Stimulated activated naive CD4-positive, alpha-beta T cell (primary cell): ENCODE measurements at regions not wholly inside any gene's neighbourhood (a gene's known extent, or its start where the extent isn't known, plus 50 kb on each side); places are given as distances from the start of the nearest gene placed in this dataset.

Experiments
- DNase-seq, 6 experiments: peaks; one replicate each; lab custom pipeline; 2025; lab: John Stamatoyannopoulos, UW

DNA sequence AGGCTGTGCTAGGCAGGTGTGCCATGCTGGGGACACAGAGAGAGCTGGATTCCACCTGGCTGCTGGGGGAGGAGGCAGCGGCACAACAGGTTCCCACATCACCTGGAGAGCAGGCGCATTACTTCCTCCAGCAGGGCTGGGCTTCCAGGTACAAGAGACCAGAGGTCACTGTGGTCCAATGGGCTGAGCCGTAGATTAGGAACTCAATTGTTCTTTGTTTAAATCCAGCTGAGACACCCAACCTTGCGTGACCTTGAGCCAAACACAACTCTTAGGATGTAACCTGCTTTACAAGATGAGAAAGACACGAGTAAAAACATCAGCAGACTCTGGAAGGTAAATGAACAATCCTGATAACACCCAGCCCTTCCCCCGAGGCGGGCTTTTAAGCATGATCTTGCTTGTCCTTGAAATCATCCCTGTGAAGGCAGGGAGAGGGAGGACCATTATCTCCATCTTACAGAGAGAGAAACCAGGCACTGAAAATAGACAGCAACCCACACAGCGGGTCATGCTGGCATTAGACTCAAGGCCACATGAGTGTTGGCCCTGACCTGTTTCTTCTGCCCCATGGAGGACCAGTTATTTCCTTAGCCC, 216.5 kb upstream of the RREB1 start:
- DNase-seq: no peak

DNA sequence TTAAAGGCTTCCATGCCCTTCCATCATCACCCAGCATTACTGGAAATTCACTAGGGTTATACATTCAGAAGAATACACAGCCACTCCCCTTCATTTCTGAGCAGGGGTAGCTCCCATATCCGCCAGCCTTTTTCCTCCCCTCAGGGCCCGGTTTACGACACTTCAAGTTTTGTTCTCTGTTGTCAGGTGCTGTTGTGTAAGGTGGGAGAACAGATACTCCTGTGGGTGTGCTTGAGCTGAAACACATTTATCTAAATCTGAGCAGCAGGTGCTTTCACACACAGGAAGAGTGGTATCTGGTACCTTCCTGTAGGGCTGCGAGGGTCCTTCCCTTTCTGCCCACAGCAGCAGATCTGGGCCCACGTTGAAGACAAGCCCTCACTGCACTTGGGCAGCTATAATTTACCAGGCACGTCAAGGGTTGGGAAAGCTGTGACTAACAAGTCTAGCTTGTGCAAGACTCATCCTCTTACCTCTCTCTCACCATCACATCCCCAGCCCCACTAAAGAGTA, 215.8 kb upstream of the RREB1 start:
- no peak for DNase-seq

DNA sequence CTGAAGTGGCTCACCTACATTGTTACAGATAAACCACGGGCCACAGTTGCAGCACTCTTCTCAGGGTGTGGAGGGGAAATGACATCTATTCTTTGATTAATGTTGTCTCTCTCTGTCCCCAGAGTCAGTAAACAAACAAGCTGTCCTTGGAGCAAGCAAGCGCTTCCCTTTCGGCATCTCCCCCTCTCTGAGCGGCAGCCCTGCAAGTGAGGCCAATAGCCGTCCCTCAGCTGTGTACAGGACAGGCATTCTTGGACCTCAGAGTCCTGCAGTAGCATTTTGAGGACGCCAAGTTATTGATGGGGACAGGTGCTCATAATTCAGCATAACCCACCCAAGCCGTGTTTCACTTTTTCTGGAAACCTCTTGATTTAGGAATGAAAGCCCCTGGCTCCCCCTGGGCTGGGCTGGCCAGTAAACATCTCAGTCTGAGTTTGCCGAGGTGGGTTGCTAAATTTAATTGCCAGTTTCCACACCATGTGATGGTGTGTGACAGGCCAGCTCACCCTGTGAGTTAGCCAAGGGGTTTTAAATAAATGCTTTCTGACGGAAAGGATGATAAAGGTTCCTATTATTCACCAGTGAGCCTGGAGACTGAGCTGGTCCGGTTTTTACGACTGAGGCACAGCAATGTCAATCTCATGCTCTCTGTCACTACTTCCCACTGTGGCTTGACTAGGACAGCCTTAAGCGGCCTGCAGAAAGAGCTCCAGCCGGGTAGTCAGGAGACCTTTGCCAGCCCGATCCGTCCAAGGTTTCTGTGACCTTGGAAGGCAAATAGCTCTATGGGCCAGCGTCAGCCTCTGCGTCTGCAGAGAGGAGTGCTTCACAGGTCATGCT, 214.8 kb upstream of the RREB1 start:
- no peak for DNase-seq

DNA sequence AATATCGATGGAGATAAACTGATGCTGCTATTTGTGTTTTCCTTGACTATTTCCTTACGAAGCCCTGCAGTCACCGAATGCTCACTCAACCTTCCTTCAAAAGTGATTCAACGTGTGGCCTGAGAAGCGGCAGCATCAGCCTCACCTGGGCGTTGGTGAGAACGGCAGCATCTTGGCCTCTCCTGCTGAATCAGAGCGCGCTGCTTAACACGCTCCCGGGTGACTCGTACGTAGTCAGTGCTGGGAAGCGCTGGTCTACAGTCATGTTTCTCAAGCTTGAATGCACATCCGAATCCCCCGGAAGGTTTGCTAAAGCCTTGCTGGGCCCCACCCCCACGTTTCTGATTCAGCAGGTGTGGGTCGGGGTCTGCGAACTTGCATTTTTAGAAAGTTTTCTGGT, 214.1 kb upstream of the RREB1 start:
- no peak for DNase-seq

GRCh38 chr6:6895929-6896328, 211.8 kb upstream of the RREB1 start:
- DNase-seq: no peak

GRCh38 chr6:6897140-6897539, 210.6 kb upstream of the RREB1 start:
- no peak for DNase-seq

GRCh38 chr6:6900569-6901204, 207.1 kb upstream of the RREB1 start:
- no peak for DNase-seq

GRCh38 chr6:6901205-6901719, 206.5 kb upstream of the RREB1 start:
- no peak for DNase-seq

DNA sequence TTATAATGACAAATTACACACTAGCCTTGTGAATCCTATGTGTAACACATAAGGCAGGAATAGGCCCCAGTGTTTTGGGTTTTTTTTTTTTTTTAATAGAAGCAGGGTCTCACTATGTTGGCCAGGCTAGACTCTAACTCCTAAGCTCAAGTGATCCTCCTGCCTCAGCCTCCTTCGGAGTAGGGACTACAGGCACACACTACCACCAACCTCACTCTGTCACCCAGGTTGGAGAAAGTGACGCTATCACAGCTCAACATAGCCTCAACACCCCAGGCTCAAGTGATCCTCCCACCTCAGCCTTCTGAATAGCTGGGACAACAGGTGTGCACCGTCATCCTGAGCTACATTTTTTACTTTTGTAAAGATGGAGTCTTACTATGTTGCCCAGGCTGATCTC, 205.8 kb upstream of the RREB1 start:
- no peak for DNase-seq

DNA sequence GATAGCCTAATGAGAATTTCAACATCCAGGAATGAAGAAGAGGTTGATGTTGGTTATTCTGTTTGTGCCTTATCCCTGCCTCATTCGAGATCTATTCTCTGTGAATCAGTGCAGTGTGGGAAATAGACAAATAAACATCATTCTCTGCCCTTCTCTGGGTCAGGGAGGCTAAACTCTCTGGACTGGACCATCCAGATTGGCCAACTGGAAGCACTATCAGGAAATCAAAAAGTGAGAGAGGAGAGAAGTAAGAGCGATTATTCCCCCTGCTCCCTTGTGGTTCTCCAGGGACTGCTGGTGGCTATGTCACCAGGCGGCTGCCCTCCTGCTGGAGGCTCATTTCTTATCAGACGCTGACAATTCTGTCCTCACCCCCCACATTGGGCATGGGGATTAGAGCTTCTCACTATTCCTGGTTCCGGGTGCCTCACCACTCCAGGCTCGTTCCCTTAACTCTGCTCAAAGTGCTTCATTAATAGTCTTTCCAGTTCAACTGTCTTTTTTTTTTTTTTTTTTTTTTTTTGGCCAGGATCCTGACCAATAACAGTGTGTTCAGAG, 201.7 kb upstream of the RREB1 start:
- no peak for DNase-seq

- no peak for DNase-seq
These were observed 201.1 kb upstream of the RREB1 start for GRCh38 chr6:6906570-6907213.

DNA sequence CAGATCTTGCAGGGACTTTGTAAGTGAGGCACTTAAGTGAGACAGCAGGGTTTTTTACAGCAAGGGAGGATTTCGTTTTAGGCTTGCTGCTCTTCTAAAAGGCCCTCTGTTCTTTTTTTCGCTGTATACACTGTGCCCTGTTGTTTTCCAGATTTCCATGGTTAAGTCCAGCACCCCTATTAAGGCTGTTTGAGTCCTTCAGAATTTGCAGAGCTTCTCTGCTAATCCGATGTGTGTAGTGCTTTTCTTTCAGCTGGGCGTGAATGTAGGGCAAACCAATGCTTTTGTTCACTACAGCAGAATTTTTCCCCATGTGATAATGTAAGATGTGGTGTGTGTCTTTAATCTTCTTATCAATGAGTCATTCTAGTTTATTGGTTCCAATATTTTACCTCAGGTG, 200.5 kb upstream of the RREB1 start:
- DNase-seq: no peak

GRCh38 chr6:6908121-6908520, 199.6 kb upstream of the RREB1 start:
- DNase-seq: no peak

DNA sequence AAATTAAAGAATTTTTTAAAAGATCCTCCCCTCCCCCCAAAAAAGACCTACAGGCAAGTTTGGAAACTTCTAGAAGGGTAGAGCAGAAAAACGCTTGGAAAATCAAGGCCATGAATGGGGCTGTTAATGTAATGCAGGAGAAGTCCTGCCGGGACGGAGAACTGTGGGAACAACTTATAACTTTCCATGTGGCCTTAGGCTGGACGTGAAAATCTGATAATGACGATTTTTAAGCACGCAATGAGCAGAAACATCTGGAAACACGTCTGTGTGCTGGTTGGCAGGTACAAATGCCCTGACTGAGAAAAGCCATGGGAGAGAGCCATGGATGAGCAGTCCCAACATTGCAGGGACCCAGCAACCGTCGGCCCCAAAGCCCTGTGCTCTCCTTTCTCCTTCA, 198.7 kb upstream of the RREB1 start:
- no peak for DNase-seq

- no peak for DNase-seq
These were observed 196.9 kb upstream of the RREB1 start for GRCh38 chr6:6910734-6911295.

DNA sequence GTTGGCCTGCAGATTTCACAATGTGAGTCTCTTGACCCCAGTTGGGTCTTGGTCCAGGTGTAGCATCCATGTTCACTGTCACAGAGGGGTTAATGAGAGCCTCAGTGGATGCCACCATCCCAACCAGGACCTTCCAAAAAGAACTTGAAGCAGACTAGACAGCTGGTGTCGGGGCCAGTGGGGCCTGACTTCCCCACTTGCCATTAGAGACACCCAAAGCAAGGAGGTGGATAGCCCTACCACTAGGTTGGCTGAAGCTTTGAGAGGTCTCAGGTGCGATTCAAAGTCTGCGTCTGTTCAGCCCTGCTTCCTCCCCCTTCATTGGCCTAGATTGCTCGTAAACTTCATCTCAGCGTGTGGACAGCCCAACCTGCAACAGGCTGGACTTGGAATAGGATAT, 196.4 kb upstream of the RREB1 start:
- DNase-seq: no peak

DNA sequence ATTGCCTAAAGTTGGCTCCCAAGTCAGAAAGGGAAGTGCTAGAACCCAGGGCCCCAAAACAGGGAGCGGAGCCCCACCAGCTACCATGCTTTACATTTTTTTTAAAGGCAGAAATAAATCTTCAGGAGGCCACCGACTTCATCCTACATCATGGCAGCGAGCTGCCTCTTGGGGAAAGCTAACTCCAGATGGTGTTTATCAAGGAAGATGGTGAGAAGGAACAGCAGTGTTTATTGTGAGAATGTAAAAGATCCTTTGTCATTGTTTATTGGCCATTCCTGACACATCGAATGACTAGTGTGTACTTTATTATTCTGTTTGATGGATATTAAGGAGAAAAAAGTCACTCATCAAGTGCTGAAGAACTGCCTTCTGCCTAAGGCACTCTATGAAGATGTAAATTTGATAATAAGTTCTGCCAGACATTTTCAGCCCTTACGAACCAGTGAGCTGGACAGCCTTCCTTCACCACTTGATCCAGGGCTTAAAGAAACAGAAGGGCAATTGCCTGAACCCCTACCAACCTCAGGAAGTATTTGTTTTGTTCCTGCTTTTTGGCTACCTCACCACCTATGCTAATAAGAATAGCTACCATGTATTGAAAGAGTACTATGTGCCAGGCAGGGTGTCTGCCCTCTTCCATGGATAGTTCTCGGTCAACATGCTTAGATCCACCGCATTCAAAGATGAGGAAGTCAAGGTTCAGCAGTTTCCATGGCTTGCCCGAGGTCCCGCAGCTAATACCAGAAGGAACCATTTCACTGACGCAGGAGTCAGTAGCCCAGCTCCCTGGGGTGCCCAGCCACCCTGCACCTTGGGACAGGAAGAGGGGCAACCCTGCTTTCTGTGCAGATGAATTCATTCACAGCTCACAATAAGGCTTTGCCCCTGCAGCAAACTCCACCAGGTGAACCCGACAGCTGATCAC, 194.7 kb upstream of the RREB1 start:
- DNase-seq: no peak

GRCh38 chr6:6915219-6915618, 192.5 kb upstream of the RREB1 start:
- no peak for DNase-seq

GRCh38 chr6:6915813-6916547, 191.8 kb upstream of the RREB1 start:
- DNase-seq: peak in 1 of 6 experiments; percentile 11

DNA sequence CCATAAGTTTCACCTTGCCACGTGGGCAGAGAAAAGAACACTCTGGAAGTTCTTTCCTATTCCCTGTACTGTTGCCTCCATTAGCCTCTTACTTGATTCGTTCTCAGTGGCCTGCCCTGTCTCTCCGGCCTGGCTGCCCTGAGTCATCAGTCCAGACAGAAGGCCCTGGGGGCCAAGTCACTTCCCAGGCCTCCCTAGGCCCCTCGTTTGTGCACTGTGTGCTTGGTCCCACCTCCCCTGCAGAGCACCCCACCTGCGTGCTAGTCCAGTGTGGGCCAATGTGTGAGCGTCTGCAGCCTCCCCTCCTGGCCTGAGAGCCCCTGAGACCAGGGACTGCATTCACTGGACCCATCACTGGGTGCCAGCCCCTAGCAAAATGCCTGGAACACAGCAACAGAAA, 191.2 kb upstream of the RREB1 start:
- no peak for DNase-seq
